ENCODE measurements at regions not wholly inside any gene's neighbourhood (a gene's known extent, or its start where the extent isn't known, plus 50 kb on each side); places are given as distances from the start of the nearest gene placed in this dataset.

- no peak for TF ChIP-seq ZNF407 (IDR thresholded peaks at IDR 0.05; ENCODE audit: low read depth)
- no peak for TF ChIP-seq VEZF1 (CRISPR knock-in tag; IDR thresholded peaks at IDR 0.05)
- TF ChIP-seq PCBP2 (IDR thresholded peaks at IDR 0.05; ENCODE audit: low read depth, low read length, poor library complexity, severe bottlenecking), result no peak
- no peak for TF ChIP-seq ZNF146 (CRISPR knock-in tag; IDR thresholded peaks at IDR 0.05; ENCODE audit: unreplicated experiment)
- TF ChIP-seq ZNF318 (IDR thresholded peaks at IDR 0.05; ENCODE audit: borderline replicate concordance in 1 of 2, low read depth in 1 of 2), result no peak
- TF ChIP-seq ATF1 (CRISPR knock-in tag; IDR thresholded peaks at IDR 0.05), result no peak
- no peak for TF ChIP-seq ATF1 (tag; IDR thresholded peaks at IDR 0.05)
- no peak for TF ChIP-seq ZNF384 (IDR thresholded peaks at IDR 0.05; ENCODE audit: low read depth, low read length)
- no peak for TF ChIP-seq NRF1 (conservative IDR thresholded peaks at IDR 0.05 in 1 of 2, IDR thresholded peaks at IDR 0.05 in 1 of 2)
- TF ChIP-seq ZNF253 (CRISPR knock-in tag; conservative IDR thresholded peaks at IDR 0.05), result no peak
Observed at GRCh38 chr5:159409801-159410200, 79.5 kb upstream of the IL12B start (continued).
